ENCODE measurements at regions not wholly inside any gene's neighbourhood (a gene's known extent, or its start where the extent isn't known, plus 50 kb on each side); places are given as distances from the start of the nearest gene placed in this dataset.

- Mint-ChIP-seq H3K9me3 (ENCODE audit: unreplicated experiment) (no peaks in the 10 kb centered on the region), H3K4me1 (ENCODE audit: low read depth, unreplicated experiment) (no peaks in the 10 kb centered on the region), H3K36me3 (ENCODE audit: insufficient read depth, unreplicated experiment) (no peaks in the 10 kb centered on the region), H3K27ac (ENCODE audit: unreplicated experiment) (no peak overlapping the region), H3K27me3 (ENCODE audit: insufficient read depth, unreplicated experiment) (no peaks in the 10 kb centered on the region), H3K4me3 (ENCODE audit: unreplicated experiment) (no peak overlapping the region)
- no peaks in the 10 kb centered on the region for H3K36me3 ChIP-seq (ENCODE audit: control insufficient read depth, insufficient read depth, low read length)
- H3K9me3 ChIP-seq, result no peaks in the 10 kb centered on the region
- no peaks in the 10 kb centered on the region for H3K4me1 ChIP-seq
- intact Hi-C loops (cut with micrococcal nuclease; ENCODE audit: unreplicated experiment), result no loop called here
- no TSS peak for BruUV-seq (replicated peaks)
- POLR2A ChIA-PET, result no interaction called here
- H3K4me3 ChIP-seq (ENCODE audit: low read depth, low read length), result no peak overlapping the region
- CTCF ChIA-PET, result no interaction called here
- TF ChIP-seq, protein P1, sequence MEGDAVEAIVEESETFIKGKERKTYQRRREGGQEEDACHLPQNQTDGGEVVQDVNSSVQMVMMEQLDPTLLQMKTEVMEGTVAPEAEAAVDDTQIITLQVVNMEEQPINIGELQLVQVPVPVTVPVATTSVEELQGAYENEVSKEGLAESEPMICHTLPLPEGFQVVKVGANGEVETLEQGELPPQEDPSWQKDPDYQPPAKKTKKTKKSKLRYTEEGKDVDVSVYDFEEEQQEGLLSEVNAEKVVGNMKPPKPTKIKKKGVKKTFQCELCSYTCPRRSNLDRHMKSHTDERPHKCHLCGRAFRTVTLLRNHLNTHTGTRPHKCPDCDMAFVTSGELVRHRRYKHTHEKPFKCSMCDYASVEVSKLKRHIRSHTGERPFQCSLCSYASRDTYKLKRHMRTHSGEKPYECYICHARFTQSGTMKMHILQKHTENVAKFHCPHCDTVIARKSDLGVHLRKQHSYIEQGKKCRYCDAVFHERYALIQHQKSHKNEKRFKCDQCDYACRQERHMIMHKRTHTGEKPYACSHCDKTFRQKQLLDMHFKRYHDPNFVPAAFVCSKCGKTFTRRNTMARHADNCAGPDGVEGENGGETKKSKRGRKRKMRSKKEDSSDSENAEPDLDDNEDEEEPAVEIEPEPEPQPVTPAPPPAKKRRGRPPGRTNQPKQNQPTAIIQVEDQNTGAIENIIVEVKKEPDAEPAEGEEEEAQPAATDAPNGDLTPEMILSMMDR (IDR thresholded peaks at IDR 0.05; ENCODE audit: insufficient read depth in 1 of 2, low read depth in 1 of 2, low read length in 1 of 2, severe bottlenecking in 1 of 2, unreplicated experiment in 1 of 2), result no peak
- no peak for DNase-seq
- H3K27me3 ChIP-seq (replicated peaks; ENCODE audit: control insufficient read depth, insufficient read depth, low read length), result no peaks in the 10 kb centered on the region
Measured at GRCh38 chr2:142339261-142339660, 208.4 kb upstream of the LRP1B start.

- H3K4me3 ChIP-seq (ENCODE audit: low read depth, low read length), result no peak overlapping the region
- no peaks in the 10 kb centered on the region for H3K9me3 Mint-ChIP-seq (ENCODE audit: unreplicated experiment)
- H3K27ac Mint-ChIP-seq (ENCODE audit: unreplicated experiment), result no peak overlapping the region
- TF ChIP-seq, protein P1 (IDR thresholded peaks at IDR 0.05; ENCODE audit: insufficient read depth in 1 of 2, low read depth in 1 of 2, low read length in 1 of 2, severe bottlenecking in 1 of 2, unreplicated experiment in 1 of 2), result no peak
- BruUV-seq (replicated peaks), result no TSS peak
- H3K4me1 ChIP-seq, result no peaks in the 10 kb centered on the region
- H3K27me3 ChIP-seq (replicated peaks; ENCODE audit: control insufficient read depth, insufficient read depth, low read length), result no peaks in the 10 kb centered on the region
- ChIA-PET POLR2A (no interaction called here), CTCF (no interaction called here)
- intact Hi-C loops (cut with micrococcal nuclease; ENCODE audit: unreplicated experiment), result no loop called here
- no peak for DNase-seq
- H3K9me3 ChIP-seq, result no peaks in the 10 kb centered on the region
- no peaks in the 10 kb centered on the region for H3K27me3 Mint-ChIP-seq (ENCODE audit: insufficient read depth, unreplicated experiment)
- no peak overlapping the region for H3K4me3 Mint-ChIP-seq (ENCODE audit: unreplicated experiment)
- H3K4me1 Mint-ChIP-seq (ENCODE audit: low read depth, unreplicated experiment), result no peaks in the 10 kb centered on the region
- H3K36me3 Mint-ChIP-seq (ENCODE audit: insufficient read depth, unreplicated experiment), result no peaks in the 10 kb centered on the region
- no peaks in the 10 kb centered on the region for H3K36me3 ChIP-seq (ENCODE audit: control insufficient read depth, insufficient read depth, low read length)
Measured at GRCh38 chr2:142332196-142332595, 201.4 kb upstream of the LRP1B start.

GRCh38 chr2:142330458-142330857 lies 199.6 kb upstream of the LRP1B start:
- Histone ChIP-seq H3K4me3 (ENCODE audit: low read depth, low read length) (no peak overlapping the region), H3K27me3 (replicated peaks; ENCODE audit: control insufficient read depth, insufficient read depth, low read length) (no peaks in the 10 kb centered on the region), H3K4me1 (no peaks in the 10 kb centered on the region), H3K9me3 (no peaks in the 10 kb centered on the region), H3K36me3 (ENCODE audit: control insufficient read depth, insufficient read depth, low read length) (no peaks in the 10 kb centered on the region)
- no peak for DNase-seq
- Mint-ChIP-seq H3K9me3 (ENCODE audit: unreplicated experiment) (no peaks in the 10 kb centered on the region), H3K4me1 (ENCODE audit: low read depth, unreplicated experiment) (no peaks in the 10 kb centered on the region), H3K4me3 (ENCODE audit: unreplicated experiment) (no peak overlapping the region), H3K27ac (ENCODE audit: unreplicated experiment) (no peak overlapping the region), H3K36me3 (ENCODE audit: insufficient read depth, unreplicated experiment) (no peaks in the 10 kb centered on the region), H3K27me3 (ENCODE audit: insufficient read depth, unreplicated experiment) (no peaks in the 10 kb centered on the region)
- ChIA-PET POLR2A (no interaction called here), CTCF (no interaction called here)
- no TSS peak for BruUV-seq (replicated peaks)
- intact Hi-C loops (cut with micrococcal nuclease; ENCODE audit: unreplicated experiment), result no loop called here
- TF ChIP-seq, protein P1 (IDR thresholded peaks at IDR 0.05; ENCODE audit: insufficient read depth in 1 of 2, low read depth in 1 of 2, low read length in 1 of 2, severe bottlenecking in 1 of 2, unreplicated experiment in 1 of 2), result no peak

All from Caco-2 (cell line).